IMR-90 (cell line): ENCODE measurements at regions not wholly inside any gene's neighbourhood (a gene's known extent, or its start where the extent isn't known, plus 50 kb on each side); places are given as distances from the start of the nearest gene placed in this dataset.

Experiments
- ATAC-seq: fragments of 200-7000 bp; cut with Tn5 transposase; 2 replicates; pipeline ENCODE4 v1.9.1; 2020; ENCODE audit warnings: low read depth, mild to moderate bottlenecking, moderate library complexity
- BruUV-seq: library from RNA; stranded (reverse); fragments of 400-500 nt; replicated peaks from 2 replicates; lab custom pipeline; 2021; lab: Mats Ljungman, UMichigan
- CTCF ChIA-PET: fragments of 300-600 bp; formaldehyde crosslinking; extraction: SDS; loops from one replicate; lab custom pipeline; 2021; ENCODE audit warnings: antibody characterized with exemption; lab: Yijun Ruan, JAX
- POLR2A ChIA-PET: fragments of 300-600 bp; sonication (Branson Sonifier 250); formaldehyde crosslinking; loops from one replicate; lab custom pipeline; 2022; ENCODE audit warnings: antibody characterized with exemption; ENCODE audit not compliant: unreplicated experiment; lab: Charles Lee
- DNase-seq: peaks from one replicate; pipeline ENCODE4 v3.0.0; 2013
- H2AFZ ChIP-seq: replicated peaks from 2 replicates; pipeline ENCODE3; 2013; ENCODE audit warnings: low read length, mild to moderate bottlenecking; ENCODE audit not compliant: poor library complexity
- H2AK5ac ChIP-seq: 2 replicates; pipeline ENCODE4 v1.6.1; 2013; ENCODE audit warnings: low read depth, low read length, inconsistent platforms
- H2AK9ac ChIP-seq: replicated peaks from 2 replicates; pipeline ENCODE3; 2013; ENCODE audit warnings: mild to moderate bottlenecking, low read depth, low read length, moderate library complexity; ENCODE audit not compliant: poor library complexity
- H2BK120ac ChIP-seq: 2 replicates; pipeline ENCODE4 v1.6.1; 2013; ENCODE audit warnings: low read depth, low read length, inconsistent platforms
- H2BK15ac ChIP-seq: 3 replicates; pipeline ENCODE4 v1.6.1; 2013; ENCODE audit warnings: low read depth, low read length, inconsistent platforms
- H2BK20ac ChIP-seq: 2 replicates; pipeline ENCODE4 v1.6.1; 2013; ENCODE audit warnings: low read depth, mild to moderate bottlenecking, inconsistent platforms, low read length, moderate library complexity
- H2BK5ac ChIP-seq: 2 replicates; pipeline ENCODE4 v1.6.1; 2013; ENCODE audit warnings: mild to moderate bottlenecking, low read depth, low read length, inconsistent platforms; ENCODE audit not compliant: poor library complexity, severe bottlenecking
- H3K14ac ChIP-seq: replicated peaks from 2 replicates; pipeline ENCODE4 v1.6.1; 2013; ENCODE audit warnings: low read depth, low read length, inconsistent platforms
- H3K18ac ChIP-seq: 2 replicates; pipeline ENCODE4 v1.6.1; 2013; ENCODE audit warnings: low read depth, low read length, control low read depth
- H3K23ac ChIP-seq: 2 replicates; pipeline ENCODE4 v1.6.1; 2013; ENCODE audit warnings: low read depth, low read length, inconsistent platforms
- H3K27ac ChIP-seq: 2 replicates; pipeline ENCODE4 v1.5.1; 2013; ENCODE audit warnings: mild to moderate bottlenecking, control low read depth, low read length; ENCODE audit not compliant: insufficient read depth
- H3K27me3 ChIP-seq: 2 replicates; pipeline ENCODE4 v1.6.1; 2013; ENCODE audit warnings: low read length; ENCODE audit not compliant: control insufficient read depth, insufficient read depth
- H3K36me3 ChIP-seq: 2 replicates; pipeline ENCODE4 v1.6.1; 2013; ENCODE audit warnings: low read length, mixed read lengths; ENCODE audit not compliant: control insufficient read depth, insufficient read depth
- H3K4ac ChIP-seq: 2 replicates; pipeline ENCODE4 v1.6.1; 2013; ENCODE audit warnings: low read depth, low read length, inconsistent platforms
- H3K4me1 ChIP-seq: 2 replicates; pipeline ENCODE4 v1.6.1; 2013; ENCODE audit warnings: low read length, mixed read lengths; ENCODE audit not compliant: control insufficient read depth, insufficient read depth
- H3K4me2 ChIP-seq: 2 replicates; pipeline ENCODE4 v1.6.1; 2013; ENCODE audit warnings: low read depth, mild to moderate bottlenecking, control low read depth, low read length, moderate library complexity
- H3K4me3 ChIP-seq: 2 replicates; pipeline ENCODE4 v1.5.1; 2013; ENCODE audit warnings: low read depth, mild to moderate bottlenecking, control low read depth, low read length, moderate library complexity; ENCODE audit not compliant: insufficient read depth
- H3K56ac ChIP-seq: 2 replicates; pipeline ENCODE4 v1.6.1; 2013; ENCODE audit warnings: low read length, inconsistent platforms; ENCODE audit not compliant: insufficient read depth; ENCODE audit errors: extremely low read depth
- H3K79me1 ChIP-seq, 2 experiments: 2 replicates each; pipeline ENCODE4 v1.6.1; 2013; ENCODE audit warnings: low read length in 2 of 2, inconsistent platforms in 1 of 2, low read depth in 1 of 2
- H3K9ac ChIP-seq: 2 replicates; pipeline ENCODE4 v1.6.1; 2013; ENCODE audit warnings: low read depth, low read length, control low read depth
- H3K9me1 ChIP-seq: 2 replicates; pipeline ENCODE4 v1.6.1; 2013; ENCODE audit warnings: low read length, inconsistent platforms; ENCODE audit not compliant: insufficient read depth
- H3K9me3 ChIP-seq: 2 replicates; pipeline ENCODE4 v1.6.1; 2013; ENCODE audit warnings: low read length; ENCODE audit not compliant: control insufficient read depth, insufficient read depth
- H4K20me1 ChIP-seq: 2 replicates; pipeline ENCODE4 v1.6.1; 2013; ENCODE audit warnings: low read length, inconsistent platforms; ENCODE audit not compliant: insufficient read depth
- H4K5ac ChIP-seq: 2 replicates; pipeline ENCODE4 v1.6.1; 2013; ENCODE audit warnings: mild to moderate bottlenecking, low read depth, low read length, control low read depth
- H4K8ac ChIP-seq, 2 experiments: 2 replicates each; pipeline ENCODE4 v1.6.1; 2013; ENCODE audit warnings: low read depth in 2 of 2, low read length in 2 of 2, control low read depth in 1 of 2, inconsistent platforms in 1 of 2
- H4K91ac ChIP-seq: 2 replicates; pipeline ENCODE4 v1.6.1; 2013; ENCODE audit warnings: low read depth, low read length, inconsistent platforms; ENCODE audit not compliant: insufficient read depth
- BHLHE40 ChIP-seq: fragments of 150-350 bp; IDR thresholded peaks from 2 replicates; pipeline ENCODE4 v1.6.1; 2016; ENCODE audit warnings: mild to moderate bottlenecking, low read depth, low read length
- CEBPB ChIP-seq: IDR thresholded peaks from 2 replicates; pipeline ENCODE4 v1.6.1; 2012; ENCODE audit warnings: low read depth, low read length, improper control_type of control experiment
- CHD1 ChIP-seq: IDR thresholded peaks from 2 replicates; pipeline ENCODE4 v1.6.1; 2012; ENCODE audit warnings: low read depth, low read length, improper control_type of control experiment
- CTCF ChIP-seq: conservative IDR thresholded peaks from 2 replicates; pipeline ENCODE4 v1.5.1; 2012; ENCODE audit warnings: mild to moderate bottlenecking, low read depth, low read length, improper control_type of control experiment
- ELK1 ChIP-seq: fragments of 150-350 bp; IDR thresholded peaks from 2 replicates; pipeline ENCODE4 v1.6.1; 2016; ENCODE audit warnings: low read depth, mild to moderate bottlenecking, low read length, moderate library complexity, borderline replicate concordance
- FOS ChIP-seq: fragments of 150-350 bp; IDR thresholded peaks from 2 replicates; pipeline ENCODE4 v1.6.1; 2016; ENCODE audit warnings: low read depth, low read length
- MAFK ChIP-seq: IDR thresholded peaks from 2 replicates; pipeline ENCODE4 v1.6.1; 2012; ENCODE audit warnings: low read depth, low read length, improper control_type of control experiment
- MAZ ChIP-seq: IDR thresholded peaks from 2 replicates; pipeline ENCODE4 v1.6.1; 2012; ENCODE audit warnings: low read depth, mild to moderate bottlenecking, low read length, improper control_type of control experiment, moderate library complexity, borderline replicate concordance
- MXI1 ChIP-seq: IDR thresholded peaks from 2 replicates; pipeline ENCODE4 v1.6.1; 2012; ENCODE audit warnings: low read depth, mild to moderate bottlenecking, low read length, moderate library complexity, borderline replicate concordance
- NFE2L2 ChIP-seq: fragments of 150-350 bp; IDR thresholded peaks from 2 replicates; pipeline ENCODE4 v1.6.1; 2016; ENCODE audit warnings: low read depth, mild to moderate bottlenecking, low read length
- RAD21 ChIP-seq: IDR thresholded peaks from 2 replicates; pipeline ENCODE4 v1.6.1; 2012; ENCODE audit warnings: low read length, improper control_type of control experiment
- RCOR1 ChIP-seq: IDR thresholded peaks from 2 replicates; pipeline ENCODE4 v1.6.1; 2012; ENCODE audit warnings: mild to moderate bottlenecking, low read length, improper control_type of control experiment; ENCODE audit not compliant: insufficient replicate concordance
- RFX5 ChIP-seq: IDR thresholded peaks from 2 replicates; pipeline ENCODE4 v1.8.0; 2012; ENCODE audit warnings: low read depth, mild to moderate bottlenecking, low read length, moderate library complexity
- SMC3 ChIP-seq: fragments of 150-350 bp; IDR thresholded peaks from 2 replicates; pipeline ENCODE4 v1.6.1; 2016; ENCODE audit warnings: low read depth, mild to moderate bottlenecking, antibody characterized with exemption, low read length, moderate library complexity
- USF2 ChIP-seq: fragments of 150-350 bp; IDR thresholded peaks from 2 replicates; pipeline ENCODE4 v1.6.1; 2017; ENCODE audit warnings: mild to moderate bottlenecking, antibody characterized with exemption, low read length, low read depth
- WGBS, 2 experiments: methylation state at CpG; one replicate each; pipeline versions ENCODE4 v1.1.5 to v1.1.7; 2013; ENCODE audit warnings: missing lambda C conversion rate in 2 of 2; ENCODE audit not compliant: insufficient read length in 1 of 2; ENCODE audit errors: extremely low coverage in 2 of 2; 5-methylcytosine and 5-hydroxymethylcytosine counted together
- dilution Hi-C: fragments of 300-500 bp; cut with HindIII; formaldehyde crosslinking; loops from one replicate; pipeline ENCODE4 v1.14.3; 2018; ENCODE audit warnings: low sequenced_read_pairs; ENCODE audit not compliant: unreplicated experiment
- in situ Hi-C: fragments of 300-500 bp; cut with MboI; formaldehyde crosslinking; loops from 3 replicates; pipeline ENCODE4 v1.14.3; 2019; ENCODE audit warnings: low sequenced_read_pairs, inconsistent platforms, mixed read lengths
- intact Hi-C: fragments of 100-400 bp; cut with micrococcal nuclease; formaldehyde crosslinking; loops from 2 replicates; pipeline ENCODE4 v1.10.0; 2022

GRCh38 chr4:86523333-86523732, 70.8 kb upstream of the PTPN13 start:
- no peak overlapping the region for H2BK15ac ChIP-seq
- TF ChIP-seq CHD1 = no peak
- no peak for TF ChIP-seq SMC3
- no peak for TF ChIP-seq RCOR1
- no peak for TF ChIP-seq MAZ
- no peak for TF ChIP-seq CTCF
- no peak for TF ChIP-seq RAD21
- TF ChIP-seq MAFK = no peak
- TF ChIP-seq NFE2L2 = no peak
- TF ChIP-seq BHLHE40 = no peak
- no peak for TF ChIP-seq ELK1
- no peak for TF ChIP-seq MXI1
- TF ChIP-seq FOS = no peak
- TF ChIP-seq USF2 = no peak
- no peak for TF ChIP-seq CEBPB
- no peak for TF ChIP-seq RFX5
- no peaks in the 10 kb centered on the region for H4K20me1 ChIP-seq
- H3K27ac ChIP-seq = no peak overlapping the region
- H3K18ac ChIP-seq = no peak overlapping the region
- H4K91ac ChIP-seq = no peak overlapping the region
- no peak overlapping the region for H3K9ac ChIP-seq
- ATAC-seq = no peak
- H2AK9ac ChIP-seq = no peak overlapping the region
- H3K79me1 ChIP-seq = no peaks in the 10 kb centered on the region
- H3K56ac ChIP-seq = no peak overlapping the region
- H2AFZ ChIP-seq = no peak overlapping the region
- no peaks in the 10 kb centered on the region for H3K36me3 ChIP-seq
- H2AK5ac ChIP-seq = no peak overlapping the region
- peaks cover 2% of the 10 kb centered on the region; the same call in 1 of the 2 replicates for H3K27me3 ChIP-seq
- intact Hi-C loops (no loop called here), in situ Hi-C loops (loop anchor here (25.0 kb wide), 1 partner anchor 714 kb away; no protein-coding TSS in a partner anchor), dilution Hi-C loops (no loop called here)
- no peak overlapping the region for H3K4ac ChIP-seq
- no peak overlapping the region for H3K4me2 ChIP-seq
- peaks cover 5% of the 10 kb centered on the region for H3K9me3 ChIP-seq
- no peak overlapping the region for H3K23ac ChIP-seq
- no peak for DNase-seq
- no peak overlapping the region for H3K14ac ChIP-seq
- no peaks in the 10 kb centered on the region for H3K9me1 ChIP-seq
- no peak overlapping the region for H4K5ac ChIP-seq
- POLR2A ChIA-PET = no interaction called here
- 38% methylated on average over 1 of the region's 2 CpGs; no CpG with 5 or more reads in 1 of the 2 experiments for WGBS, 2 experiments
- BruUV-seq = no TSS peak
- H2BK20ac ChIP-seq = no peak overlapping the region
- no peak overlapping the region for H2BK120ac ChIP-seq
- no peak overlapping the region for H3K4me3 ChIP-seq
- H4K8ac ChIP-seq = no peak overlapping the region
- H3K4me1 ChIP-seq = no peaks in the 10 kb centered on the region
- CTCF ChIA-PET = interaction anchor here (0.7 kb wide), 1 partner anchor 28 kb away, joined by 3 read pairs; no protein-coding TSS in a partner anchor
- H2BK5ac ChIP-seq = no peak overlapping the region
